ENCODE measurements at regions not wholly inside any gene's neighbourhood (a gene's known extent, or its start where the extent isn't known, plus 50 kb on each side); places are given as distances from the start of the nearest gene placed in this dataset.
"Not testable (repeated sequence)": the region's sequence is repeated elsewhere in the genome, so short reads cannot be mapped to it uniquely, and the experiment has no call there.

- DNase-seq = no peak
Observed at GRCh38 chrX:39688576-39689375, 409.0 kb downstream of the BCOR start.

GRCh38 chrX:39689376-39690104 is 408.2 kb downstream of the BCOR start:
- DNase-seq = no peak

GRCh38 chrX:39690541-39691415 is 407.0 kb downstream of the BCOR start:
- no peak for DNase-seq

GRCh38 chrX:39691724-39692123 is 406.0 kb downstream of the BCOR start:
- DNase-seq = no peak

- DNase-seq = no peak
Observed at GRCh38 chrX:39692796-39693195, 405.0 kb downstream of the BCOR start.

GRCh38 chrX:39693298-39693697 is 404.5 kb downstream of the BCOR start:
- no peak for DNase-seq

DNA sequence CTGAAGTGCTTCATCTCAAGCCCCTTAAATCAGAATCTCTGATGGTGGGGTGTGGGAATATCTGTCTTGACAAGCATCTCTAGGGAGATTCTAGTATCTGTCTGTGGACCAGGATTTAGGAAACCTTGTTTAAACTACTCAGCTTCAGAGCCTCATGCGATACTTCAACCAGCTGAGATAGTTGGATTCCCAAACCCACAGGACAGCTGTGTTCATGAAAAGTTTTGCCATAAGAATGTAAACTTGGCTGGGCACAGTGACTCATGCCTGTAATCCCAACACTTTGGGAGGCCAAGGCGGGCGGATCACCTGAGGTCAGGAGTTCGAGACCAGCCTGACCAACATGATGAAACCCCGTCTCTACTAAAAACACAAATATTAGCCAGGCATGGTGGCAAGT is 395.1 kb downstream of the BCOR start:
- not testable (repeated sequence) for DNase-seq

DNA sequence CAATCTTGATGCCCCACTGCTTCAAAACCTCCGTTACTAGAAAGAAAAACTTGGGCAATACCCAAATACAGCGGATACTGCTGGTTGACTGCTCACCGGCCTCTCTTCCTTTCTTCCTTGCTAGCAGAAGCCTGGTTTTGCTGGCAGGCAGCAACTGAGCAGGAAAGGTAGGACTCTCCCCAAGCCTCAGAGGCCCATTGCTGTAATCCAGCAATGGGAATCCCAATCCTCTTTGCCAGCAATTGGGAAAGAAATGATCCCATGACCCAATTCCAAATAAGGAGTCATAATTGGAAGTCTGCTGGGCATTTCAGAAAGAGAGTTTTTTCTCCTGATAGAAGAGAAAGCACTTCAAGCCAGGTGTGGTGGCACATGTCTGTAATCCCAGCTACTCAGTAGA is 394.5 kb downstream of the BCOR start:
- no peak for DNase-seq

- DNase-seq = no peak
Observed at GRCh38 chrX:39704590-39704989, 393.2 kb downstream of the BCOR start.

DNA sequence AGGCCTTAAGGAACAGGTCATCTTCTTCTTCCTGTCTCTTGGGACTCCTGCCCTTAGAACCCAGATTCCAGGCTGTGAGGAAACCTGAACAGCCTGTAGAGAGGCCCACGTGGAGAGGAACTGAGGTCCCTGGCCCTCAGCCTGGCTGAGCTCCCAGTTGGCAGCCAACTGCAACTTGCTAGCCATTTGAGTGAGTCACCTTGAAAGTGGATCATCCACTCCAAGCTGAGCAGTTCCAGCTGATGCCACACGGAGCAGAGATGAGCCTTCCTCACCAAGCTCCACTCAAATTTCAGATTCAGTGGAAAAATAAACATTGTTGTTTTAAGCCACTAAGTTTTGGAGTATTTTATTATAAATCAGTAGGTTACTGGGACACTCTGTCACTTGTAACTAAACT is 392.5 kb downstream of the BCOR start:
- DNase-seq = no peak

DNA sequence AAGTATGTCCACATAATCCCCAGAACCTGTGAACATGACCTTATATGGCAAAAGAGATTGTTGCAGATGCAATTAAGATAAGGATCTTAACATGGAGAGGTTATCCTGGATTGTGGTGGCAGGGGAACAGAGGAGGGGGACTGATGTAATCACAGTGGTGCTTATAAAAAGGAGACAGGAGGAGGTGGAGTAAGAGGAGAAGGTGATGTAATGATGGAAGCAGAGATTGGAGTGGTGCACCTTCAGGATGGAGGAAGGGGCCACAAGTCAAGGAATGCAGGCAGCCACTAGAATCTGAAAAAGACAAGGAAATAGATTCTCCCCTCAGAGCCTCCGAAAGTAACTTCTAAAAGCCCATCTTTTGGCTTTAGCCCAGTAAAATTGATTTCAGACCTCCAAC is 388.4 kb downstream of the BCOR start:
- no peak for DNase-seq

- no peak for DNase-seq
Observed at GRCh38 chrX:39709812-39710211, 387.9 kb downstream of the BCOR start.

DNA sequence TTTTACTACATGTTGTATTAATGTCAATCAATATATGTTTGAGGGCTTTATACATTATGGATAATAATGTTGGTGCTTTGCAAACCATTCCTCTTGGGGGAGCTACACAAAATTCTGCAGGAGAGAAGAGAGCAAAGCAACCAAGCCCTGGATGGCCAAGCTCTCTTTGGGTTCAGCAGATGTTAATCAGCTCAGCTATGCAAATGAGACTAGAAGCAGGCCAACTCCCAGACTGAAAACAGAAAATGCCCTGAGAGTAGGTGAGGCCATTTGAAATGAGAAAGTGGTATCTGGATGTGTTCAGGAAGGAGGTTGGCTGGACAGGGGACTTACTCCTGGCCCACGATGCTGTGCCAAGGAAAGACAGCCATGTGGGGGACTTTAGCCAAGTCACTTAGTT is 387.0 kb downstream of the BCOR start:
- no peak for DNase-seq

DNA sequence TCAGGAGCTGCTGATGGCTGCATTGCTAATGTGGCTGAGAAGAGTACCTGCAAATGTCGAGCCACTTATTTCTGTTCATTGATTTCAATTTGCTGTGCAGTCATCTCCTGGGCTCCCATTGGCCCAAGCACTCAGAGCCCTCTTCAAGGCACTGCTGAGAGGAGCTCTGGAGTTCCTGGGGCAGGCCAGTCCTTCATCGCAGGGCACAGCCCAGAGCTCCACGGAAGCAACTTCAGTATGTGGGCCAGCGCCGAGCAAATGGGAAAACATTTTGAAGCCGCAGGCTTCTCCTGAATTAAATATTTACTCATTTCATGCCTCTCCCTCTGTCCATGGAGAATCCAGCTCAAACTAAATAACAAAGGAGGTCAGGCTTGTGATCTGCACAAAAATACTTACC is 383.3 kb downstream of the BCOR start:
- no peak for DNase-seq

GRCh38 chrX:39716401-39716800 is 381.4 kb downstream of the BCOR start:
- no peak for DNase-seq

GRCh38 chrX:39716802-39717540 is 380.8 kb downstream of the BCOR start:
- DNase-seq = no peak

GRCh38 chrX:39718981-39719380 is 378.8 kb downstream of the BCOR start:
- DNase-seq = no peak

GRCh38 chrX:39720945-39721344 is 376.8 kb downstream of the BCOR start:
- no peak for DNase-seq

DNA sequence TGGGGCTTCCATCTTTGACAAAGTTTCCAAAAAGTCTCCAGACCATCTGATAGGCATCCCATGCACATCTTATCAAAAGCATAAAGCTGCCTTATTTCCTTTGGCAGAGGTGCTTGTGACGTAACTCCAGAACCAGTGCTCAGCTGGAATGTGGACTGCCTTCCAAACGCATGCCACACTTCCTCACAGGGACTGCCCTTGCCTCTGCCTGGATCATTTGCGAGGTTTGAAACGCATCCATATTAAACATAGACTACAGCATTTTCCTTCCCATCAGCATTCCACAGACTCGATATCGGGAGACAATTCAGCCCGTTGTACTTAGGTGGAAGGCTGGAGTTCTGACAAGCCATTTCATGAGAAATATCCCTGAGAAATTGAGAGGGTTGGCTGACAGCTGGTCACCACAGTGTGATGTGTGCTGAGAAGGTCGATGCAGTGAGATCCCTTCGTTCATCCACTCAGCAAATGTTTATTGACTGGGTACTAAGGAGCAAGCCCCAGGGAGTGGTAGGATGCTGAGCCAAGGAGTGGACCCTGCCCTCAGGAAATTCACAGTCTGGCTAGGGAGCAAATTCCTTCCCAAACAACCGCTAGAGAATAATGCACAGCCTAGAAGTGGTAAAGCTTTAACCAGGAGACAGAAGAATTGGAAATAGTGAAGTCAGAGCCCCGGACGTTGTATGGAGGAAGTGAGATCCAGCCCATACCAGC is 376.0 kb downstream of the BCOR start:
- no peak for DNase-seq

- DNase-seq = peak; percentile 19
Observed at GRCh38 chrX:39724544-39724943, 373.2 kb downstream of the BCOR start.

GRCh38 chrX:39725114-39725513 is 372.6 kb downstream of the BCOR start:
- DNase-seq = no peak
